ENCODE measurements at regions not wholly inside any gene's neighbourhood (a gene's known extent, or its start where the extent isn't known, plus 50 kb on each side); places are given as distances from the start of the nearest gene placed in this dataset.
"Not testable (repeated sequence)": the region's sequence is repeated elsewhere in the genome, so short reads cannot be mapped to it uniquely, and the experiment has no call there.

- H3K4me1 Mint-ChIP-seq (ENCODE audit: low read depth) = no peaks in the 10 kb centered on the region
- H3K27me3 Mint-ChIP-seq = no peaks in the 10 kb centered on the region
- DNase-seq (ENCODE audit: low spot score, unreplicated experiment) = no peak
- TF ChIP-seq CTCF (IDR thresholded peaks at IDR 0.05; ENCODE audit: unreplicated experiment) = no peak
- peaks cover 34% of the 10 kb centered on the region for H3K9me3 Mint-ChIP-seq (ENCODE audit: low read depth)
- H3K4me3 Mint-ChIP-seq (ENCODE audit: low read depth) = no peak overlapping the region
- H3K36me3 Mint-ChIP-seq (ENCODE audit: insufficient read depth) = peaks cover 21% of the 10 kb centered on the region
- H3K27ac Mint-ChIP-seq = no peak overlapping the region
These were observed 322.6 kb upstream of the POU5F2 start for GRCh38 chr5:94064025-94064424.

GRCh38 chr5:94057655-94058054, 316.3 kb upstream of the POU5F2 start:
- Mint-ChIP-seq H3K4me1 (ENCODE audit: low read depth) (peaks cover 3% of the 10 kb centered on the region), H3K27me3 (no peaks in the 10 kb centered on the region), H3K9me3 (ENCODE audit: low read depth) (no peaks in the 10 kb centered on the region), H3K36me3 (ENCODE audit: insufficient read depth) (no peaks in the 10 kb centered on the region), H3K27ac (no peak overlapping the region), H3K4me3 (ENCODE audit: low read depth) (no peak overlapping the region)
- TF ChIP-seq CTCF (IDR thresholded peaks at IDR 0.05; ENCODE audit: unreplicated experiment) = no peak
- DNase-seq (ENCODE audit: low spot score, unreplicated experiment) = no peak

GRCh38 chr5:94057217-94057616, 315.8 kb upstream of the POU5F2 start:
- H3K36me3 Mint-ChIP-seq (ENCODE audit: insufficient read depth) = no peaks in the 10 kb centered on the region
- peaks cover 3% of the 10 kb centered on the region for H3K4me1 Mint-ChIP-seq (ENCODE audit: low read depth)
- no peak for TF ChIP-seq CTCF (IDR thresholded peaks at IDR 0.05; ENCODE audit: unreplicated experiment)
- H3K4me3 Mint-ChIP-seq (ENCODE audit: low read depth) = no peak overlapping the region
- DNase-seq (ENCODE audit: low spot score, unreplicated experiment) = no peak
- H3K27me3 Mint-ChIP-seq = no peaks in the 10 kb centered on the region
- no peaks in the 10 kb centered on the region for H3K9me3 Mint-ChIP-seq (ENCODE audit: low read depth)
- H3K27ac Mint-ChIP-seq = no peak overlapping the region

- not testable (repeated sequence) for H3K4me3 Mint-ChIP-seq (ENCODE audit: low read depth); H3K4me1 Mint-ChIP-seq (ENCODE audit: low read depth); H3K9me3 Mint-ChIP-seq (ENCODE audit: low read depth); H3K27me3 Mint-ChIP-seq; H3K36me3 Mint-ChIP-seq (ENCODE audit: insufficient read depth); DNase-seq (ENCODE audit: low spot score, unreplicated experiment); H3K27ac Mint-ChIP-seq
These were observed 308.0 kb upstream of the POU5F2 start for GRCh38 chr5:94049307-94049922.

GRCh38 chr5:94045839-94046782, 304.7 kb upstream of the POU5F2 start:
- H3K27ac Mint-ChIP-seq = no peak overlapping the region
- no peak for DNase-seq (ENCODE audit: low spot score, unreplicated experiment)
- peaks cover 9% of the 10 kb centered on the region for H3K9me3 Mint-ChIP-seq (ENCODE audit: low read depth)
- no peak for TF ChIP-seq CTCF (IDR thresholded peaks at IDR 0.05; ENCODE audit: unreplicated experiment)
- H3K4me3 Mint-ChIP-seq (ENCODE audit: low read depth) = no peak overlapping the region
- H3K36me3 Mint-ChIP-seq (ENCODE audit: insufficient read depth) = peaks cover 18% of the 10 kb centered on the region
- peaks cover 4% of the 10 kb centered on the region for H3K4me1 Mint-ChIP-seq (ENCODE audit: low read depth)
- no peaks in the 10 kb centered on the region for H3K27me3 Mint-ChIP-seq

All from progenitor cell of endocrine pancreas (in vitro differentiated cells).